Muscle of leg (tissue), 3 donors: ENCODE measurements at regions not wholly inside any gene's neighbourhood (a gene's known extent, or its start where the extent isn't known, plus 50 kb on each side); places are given as distances from the start of the nearest gene placed in this dataset.

ENCODE experiments used
- DNase-seq: peaks from one replicate; pipeline ENCODE4 v3.0.0; 2013
- H3K27ac ChIP-seq: one replicate; pipeline ENCODE4 v1.5.1; 2013; ENCODE audit warnings: mild to moderate bottlenecking, low read length, control low read depth
- H3K27me3 ChIP-seq: one replicate; pipeline ENCODE4 v1.6.1; 2013; ENCODE audit warnings: low read length; ENCODE audit not compliant: control insufficient read depth, insufficient read depth
- H3K36me3 ChIP-seq: one replicate; pipeline ENCODE4 v1.6.1; 2013; ENCODE audit warnings: low read length; ENCODE audit not compliant: control insufficient read depth, insufficient read depth
- H3K4me1 ChIP-seq: one replicate; pipeline ENCODE4 v1.6.1; 2013; ENCODE audit warnings: low read length; ENCODE audit not compliant: control insufficient read depth, insufficient read depth
- H3K4me3 ChIP-seq: one replicate; pipeline ENCODE4 v1.5.1; 2013; ENCODE audit warnings: low read length, control low read depth
- H3K9me3 ChIP-seq: replicated peaks from 2 replicates; pipeline ENCODE4 v1.6.1; 2013; ENCODE audit warnings: low read depth, low read length; ENCODE audit not compliant: control insufficient read depth
- WGBS: methylation state at CpG from one replicate; pipeline ENCODE4 v1.1.5; 2013; ENCODE audit warnings: missing lambda C conversion rate; ENCODE audit not compliant: insufficient coverage; 5-methylcytosine and 5-hydroxymethylcytosine counted together

DNA sequence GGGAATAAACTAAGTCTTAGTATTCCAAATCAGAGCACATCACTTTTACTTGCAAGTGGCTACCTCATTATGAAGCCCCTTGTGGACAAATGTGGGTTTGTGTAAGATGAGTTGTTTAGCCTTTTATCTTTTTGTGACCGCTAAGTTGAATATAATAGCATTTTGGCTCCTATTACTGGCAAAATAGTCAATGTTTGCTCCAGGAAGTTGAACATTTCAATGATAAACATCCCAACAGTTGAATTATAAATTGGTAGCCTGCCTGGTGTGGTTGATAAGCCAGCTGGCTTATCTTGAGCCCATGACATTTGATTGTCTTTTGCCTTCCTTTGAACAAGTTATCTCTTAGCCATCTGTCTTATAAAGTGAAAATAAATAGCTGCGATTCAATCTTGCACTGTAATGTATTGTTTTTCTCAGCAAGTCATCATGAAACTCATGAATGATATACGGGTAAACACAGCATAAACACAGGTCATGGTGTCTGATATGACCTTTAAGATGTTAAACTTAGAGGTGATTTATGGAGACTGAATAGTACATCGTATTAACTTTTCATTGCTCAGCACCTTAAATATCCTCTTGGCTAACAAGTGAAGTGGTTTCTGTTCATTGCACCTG lies 338.4 kb downstream of the SOCS6 start:
- no peaks in the 10 kb centered on the region for H3K4me1 ChIP-seq
- no peak overlapping the region for H3K4me3 ChIP-seq
- H3K27ac ChIP-seq: no peak overlapping the region
- no peaks in the 10 kb centered on the region for H3K27me3 ChIP-seq
- H3K36me3 ChIP-seq: no peaks in the 10 kb centered on the region
- DNase-seq: no peak
- no peaks in the 10 kb centered on the region for H3K9me3 ChIP-seq
- no CpG with 5 or more reads among the region's 4 CpGs for WGBS

DNA sequence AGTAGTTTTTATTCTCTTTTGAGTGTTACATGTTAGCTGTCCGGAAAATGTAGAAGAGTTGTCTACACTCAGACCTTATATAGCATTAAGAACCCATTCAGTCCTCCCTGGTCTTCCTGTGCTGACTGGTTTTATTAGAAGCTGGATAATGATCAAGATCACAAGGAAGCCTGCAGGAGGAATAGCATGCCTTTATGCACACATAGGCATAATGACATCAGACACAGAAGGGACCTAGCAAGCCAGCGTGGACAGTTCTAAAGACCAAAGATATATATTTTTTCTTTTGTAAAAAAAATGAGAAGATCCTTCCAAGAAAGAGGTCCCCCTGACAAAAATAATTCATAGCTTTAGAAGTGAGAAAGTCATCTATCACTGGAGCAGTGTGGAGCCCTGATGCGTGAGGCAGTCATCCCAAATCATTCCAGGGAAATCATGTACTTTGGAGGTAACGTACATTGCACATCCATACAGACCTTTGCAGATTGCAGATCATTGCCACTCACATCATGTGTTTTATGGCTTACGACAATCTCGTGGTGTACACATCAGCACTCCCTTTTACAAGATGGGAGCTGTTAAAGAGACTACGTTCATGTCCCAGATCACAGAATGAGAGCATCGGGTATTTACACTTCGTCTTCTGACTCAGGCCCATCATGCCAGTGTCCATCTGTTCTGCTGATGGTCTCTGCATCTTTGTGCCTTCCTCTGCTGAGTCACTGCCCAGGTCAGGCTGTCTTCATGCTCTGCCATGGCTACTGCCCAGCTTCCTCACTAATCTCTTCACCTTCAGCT lies 334.0 kb downstream of the SOCS6 start:
- Histone ChIP-seq H3K27ac (no peak overlapping the region), H3K27me3 (no peaks in the 10 kb centered on the region), H3K36me3 (no peaks in the 10 kb centered on the region), H3K9me3 (no peaks in the 10 kb centered on the region), H3K4me3 (no peak overlapping the region), H3K4me1 (no peaks in the 10 kb centered on the region)
- 77% methylated on average over 7 of the region's 9 CpGs for WGBS
- DNase-seq: no peak

DNA sequence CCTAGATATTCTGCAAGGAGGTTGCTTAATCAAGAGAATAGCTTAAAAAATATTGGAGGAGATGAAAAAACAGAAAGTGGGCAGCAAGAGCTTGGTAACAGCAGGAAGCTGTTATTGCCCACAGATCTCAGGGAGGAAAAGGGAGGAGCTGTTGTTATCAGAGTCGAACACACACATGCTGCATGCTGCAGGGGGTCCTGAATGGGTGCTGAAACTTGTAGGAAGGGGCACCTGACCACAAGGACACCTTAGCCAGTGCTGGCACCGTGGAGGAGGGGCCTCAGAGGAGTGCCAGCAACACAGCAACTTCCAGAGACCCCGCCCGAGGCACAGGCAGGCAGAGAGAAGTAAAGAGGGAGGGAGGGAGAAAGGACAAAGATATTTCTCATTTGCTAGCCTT lies 332.9 kb downstream of the SOCS6 start:
- WGBS: 25% methylated on average over 2 of the region's 4 CpGs
- Histone ChIP-seq H3K4me3 (no peak overlapping the region), H3K9me3 (no peaks in the 10 kb centered on the region), H3K27me3 (no peaks in the 10 kb centered on the region), H3K27ac (no peak overlapping the region), H3K36me3 (no peaks in the 10 kb centered on the region), H3K4me1 (no peaks in the 10 kb centered on the region)
- DNase-seq: no peak

DNA sequence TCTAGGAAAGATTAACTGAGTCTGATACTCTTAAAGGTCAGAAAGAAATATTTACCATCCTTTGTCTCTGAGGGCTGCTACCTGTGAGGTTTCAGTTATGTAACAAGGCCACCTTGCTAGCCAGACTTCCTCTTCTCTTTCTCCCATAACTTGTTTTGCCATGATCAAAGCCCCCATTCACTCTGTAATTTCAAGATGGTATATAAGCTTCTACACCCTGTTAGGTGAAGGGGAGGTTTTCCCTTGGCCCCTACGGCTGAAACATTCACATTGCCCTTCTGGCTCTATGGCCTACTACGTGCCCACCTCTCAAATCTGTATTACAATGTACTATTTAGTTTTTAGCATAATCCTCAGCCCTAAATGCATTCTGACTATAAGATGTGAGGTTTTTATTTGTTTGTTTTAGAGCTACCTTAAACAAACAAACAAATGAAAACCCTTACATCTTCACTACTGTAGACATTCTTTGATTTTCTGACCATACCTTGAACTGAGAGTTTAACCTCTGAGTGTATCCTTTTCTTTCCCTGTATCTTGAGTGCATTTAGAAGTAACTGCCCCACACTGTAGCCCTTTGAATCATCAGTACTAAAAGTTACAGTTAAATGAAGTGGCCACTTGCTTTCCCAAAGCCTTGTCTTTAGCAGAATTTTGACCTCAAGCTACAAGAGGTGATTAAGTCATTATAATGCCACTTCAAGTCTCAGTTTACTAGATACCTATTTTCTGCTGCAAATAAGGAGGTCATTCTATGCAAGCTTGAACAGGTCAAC lies 332.2 kb downstream of the SOCS6 start:
- Histone ChIP-seq H3K27ac (no peak overlapping the region), H3K27me3 (no peaks in the 10 kb centered on the region), H3K9me3 (peaks cover 3% of the 10 kb centered on the region), H3K36me3 (no peaks in the 10 kb centered on the region), H3K4me1 (no peaks in the 10 kb centered on the region), H3K4me3 (no peak overlapping the region)
- WGBS: no CpG with 5 or more reads among the region's 2 CpGs
- no peak for DNase-seq

DNA sequence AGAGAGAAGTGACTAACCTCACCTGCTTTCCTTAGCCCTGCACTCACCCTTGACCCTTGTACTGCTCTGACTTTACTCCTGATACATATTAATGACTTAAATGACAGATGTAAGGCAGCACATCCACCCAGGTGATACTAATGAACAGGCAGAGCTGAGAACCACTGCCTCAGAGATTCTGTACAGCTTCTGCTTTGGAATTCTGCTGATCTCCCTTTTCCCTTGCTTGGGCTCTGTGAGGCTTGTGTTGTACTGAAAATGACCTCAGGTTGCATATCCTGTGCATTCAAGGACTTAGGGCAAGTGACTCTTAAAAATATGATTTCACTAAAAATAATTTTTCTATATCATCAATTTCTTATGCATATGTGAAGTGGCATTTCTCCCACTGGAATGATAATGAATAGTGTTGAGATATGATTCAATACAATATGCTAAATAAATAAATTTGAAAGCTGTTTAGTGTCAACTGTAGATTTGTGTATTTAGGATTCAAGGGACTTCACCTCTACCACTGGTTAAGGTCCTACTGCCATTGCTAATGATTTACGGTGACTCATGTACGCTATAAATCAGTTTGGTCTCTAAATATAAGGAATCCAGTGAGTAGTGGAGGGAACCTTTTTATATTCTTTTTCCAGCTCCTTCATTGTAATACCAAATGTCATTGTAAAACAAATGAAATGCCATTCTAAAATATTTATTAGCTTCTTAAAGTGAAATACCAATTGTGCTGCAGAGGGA lies 328.3 kb downstream of the SOCS6 start:
- no peak overlapping the region for H3K27ac ChIP-seq
- no peak overlapping the region for H3K4me3 ChIP-seq
- no peaks in the 10 kb centered on the region for H3K36me3 ChIP-seq
- no peaks in the 10 kb centered on the region for H3K4me1 ChIP-seq
- no CpG with 5 or more reads among the region's 2 CpGs for WGBS
- H3K27me3 ChIP-seq: no peaks in the 10 kb centered on the region
- peaks cover 8% of the 10 kb centered on the region for H3K9me3 ChIP-seq
- DNase-seq: no peak

DNA sequence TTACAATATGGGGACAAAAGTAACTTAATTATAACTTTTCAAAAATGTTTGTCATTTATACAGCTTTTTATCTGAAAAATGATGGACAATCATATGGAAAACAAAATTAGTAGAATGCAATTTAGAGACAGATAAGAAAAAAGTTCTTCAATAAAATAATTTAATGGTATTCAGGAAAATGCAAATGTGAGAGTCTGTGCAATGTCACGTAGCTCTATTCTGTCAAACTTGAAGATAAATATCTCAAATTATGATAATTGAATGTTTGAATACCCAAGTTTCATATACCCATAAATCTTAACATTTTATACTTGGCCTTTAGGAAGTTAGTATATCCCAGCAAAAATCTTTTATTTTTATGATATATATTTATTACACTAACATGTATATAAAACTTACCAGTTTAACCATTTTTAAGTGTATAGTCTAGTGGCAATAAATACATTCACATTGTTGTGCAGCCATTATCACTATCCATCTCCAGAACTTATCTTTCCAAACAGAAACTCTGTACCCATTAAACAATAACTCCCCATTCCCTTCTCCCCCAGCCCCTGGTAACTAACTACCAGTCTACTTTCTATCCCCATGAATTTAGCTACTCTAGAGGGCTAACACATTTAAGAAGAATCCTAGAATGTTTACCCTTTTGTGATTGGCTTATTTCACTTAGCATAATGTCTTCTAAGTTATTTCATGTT lies 311.5 kb downstream of the SOCS6 start:
- Histone ChIP-seq H3K9me3 (peaks cover 2% of the 10 kb centered on the region), H3K36me3 (no peaks in the 10 kb centered on the region), H3K27me3 (no peaks in the 10 kb centered on the region), H3K4me1 (no peaks in the 10 kb centered on the region), H3K4me3 (no peak overlapping the region), H3K27ac (no peak overlapping the region)
- no peak for DNase-seq
- no CpG with 5 or more reads among the region's 1 CpG for WGBS

DNA sequence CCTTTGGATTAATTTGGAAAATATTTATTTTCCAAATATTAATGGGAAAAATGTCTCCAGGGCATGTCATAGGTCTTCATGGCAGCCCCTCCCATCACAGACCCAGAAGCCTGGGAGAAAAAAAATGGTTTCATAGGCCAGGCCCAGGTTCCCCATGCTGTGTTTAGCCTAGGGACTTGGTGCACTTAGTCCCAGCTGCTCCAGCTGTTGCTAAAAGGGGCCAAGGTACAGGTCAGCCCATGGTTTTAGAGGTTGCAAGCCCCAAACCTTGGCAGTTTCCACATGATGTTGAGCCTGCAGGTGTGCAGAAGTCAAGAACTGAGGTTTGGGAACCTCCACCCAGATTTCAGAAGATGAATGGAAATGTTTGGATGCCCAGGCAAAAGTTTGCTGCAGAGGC lies 309.6 kb downstream of the SOCS6 start:
- no peaks in the 10 kb centered on the region for H3K36me3 ChIP-seq
- H3K4me1 ChIP-seq: no peaks in the 10 kb centered on the region
- no peak overlapping the region for H3K4me3 ChIP-seq
- H3K27me3 ChIP-seq: no peaks in the 10 kb centered on the region
- peaks cover 2% of the 10 kb centered on the region for H3K9me3 ChIP-seq
- no peak overlapping the region for H3K27ac ChIP-seq
- no peak for DNase-seq

DNA sequence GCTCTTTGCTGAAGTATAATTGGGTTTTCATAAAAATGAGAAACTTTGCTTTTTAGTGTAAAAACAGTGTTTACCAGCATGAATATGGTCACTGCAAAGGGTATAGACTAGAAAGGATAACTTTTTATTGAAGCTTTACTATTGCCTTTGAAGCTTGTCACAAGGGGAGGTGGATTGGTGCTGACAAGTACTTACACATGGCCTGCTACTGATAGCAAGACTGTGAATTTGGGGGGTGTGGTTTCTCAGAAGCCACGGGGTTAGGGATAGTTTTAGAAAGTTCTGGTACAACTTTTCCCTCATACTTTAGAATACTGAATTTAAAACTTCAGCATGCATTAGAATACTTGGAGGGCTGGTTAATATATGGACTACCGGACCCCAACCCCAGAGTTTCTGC lies 294.1 kb downstream of the SOCS6 start:
- no peak for DNase-seq
- H3K4me3 ChIP-seq: no peak overlapping the region
- no CpG with 5 or more reads among the region's 2 CpGs for WGBS
- H3K27me3 ChIP-seq: no peaks in the 10 kb centered on the region
- H3K4me1 ChIP-seq: no peaks in the 10 kb centered on the region
- H3K27ac ChIP-seq: no peak overlapping the region
- no peaks in the 10 kb centered on the region for H3K9me3 ChIP-seq
- no peaks in the 10 kb centered on the region for H3K36me3 ChIP-seq

DNA sequence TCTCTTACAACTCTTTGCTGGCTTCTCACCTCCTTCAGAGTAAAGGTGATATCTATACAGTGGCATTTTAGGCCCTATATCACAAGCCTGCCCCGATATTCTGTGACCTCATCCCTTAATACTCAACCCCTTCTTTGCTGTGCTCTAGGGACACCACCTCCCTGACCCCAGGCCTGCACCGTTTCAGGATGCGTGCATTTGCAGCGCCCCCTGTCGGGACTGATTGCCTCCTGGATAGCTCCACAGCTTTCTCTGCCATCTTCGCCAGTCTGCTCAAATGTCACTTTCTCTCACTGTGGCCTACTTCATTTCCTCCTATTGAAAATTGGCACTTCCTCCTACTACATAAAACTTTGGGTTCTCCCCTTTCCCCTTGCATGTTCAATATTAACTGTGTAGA lies 289.6 kb downstream of the SOCS6 start:
- H3K36me3 ChIP-seq: no peaks in the 10 kb centered on the region
- no peak for DNase-seq
- 32% methylated on average over 6 of the region's 6 CpGs for WGBS
- no peak overlapping the region for H3K27ac ChIP-seq
- peaks cover 2% of the 10 kb centered on the region for H3K9me3 ChIP-seq
- H3K27me3 ChIP-seq: no peaks in the 10 kb centered on the region
- H3K4me3 ChIP-seq: no peak overlapping the region
- no peaks in the 10 kb centered on the region for H3K4me1 ChIP-seq
